NCI-H2107 treated with DMSO at 0.1 percent for 48 hours (cell line): ENCODE measurements at regions not wholly inside any gene's neighbourhood (a gene's known extent, or its start where the extent isn't known, plus 50 kb on each side); places are given as distances from the start of the nearest gene placed in this dataset.

Experiments
- DNase-seq: peaks from one replicate; lab custom pipeline; 2025; ENCODE audit not compliant: unreplicated experiment; lab: John Stamatoyannopoulos, UW

- DNase-seq, result no peak
These were observed 103.4 kb upstream of the IRX3 start for GRCh38 chr16:54389836-54390494.

- DNase-seq, result no peak
These were observed 98.6 kb upstream of the IRX3 start for GRCh38 chr16:54385141-54385540.

- no peak for DNase-seq
These were observed 95.2 kb upstream of the IRX3 start for GRCh38 chr16:54381601-54382313.

GRCh38 chr16:54375071-54375470 is 88.5 kb upstream of the IRX3 start:
- DNase-seq, result no peak

GRCh38 chr16:54373534-54374520 is 87.2 kb upstream of the IRX3 start:
- no peak for DNase-seq

- no peak for DNase-seq
These were observed 83.9 kb upstream of the IRX3 start for GRCh38 chr16:54370278-54371040.

GRCh38 chr16:54369861-54370260 is 83.3 kb upstream of the IRX3 start:
- DNase-seq, result no peak

- DNase-seq, result no peak
These were observed 80.4 kb upstream of the IRX3 start for GRCh38 chr16:54366943-54367342.

GRCh38 chr16:54365990-54366634 is 79.5 kb upstream of the IRX3 start:
- no peak for DNase-seq

- no peak for DNase-seq
These were observed 77.2 kb upstream of the IRX3 start for GRCh38 chr16:54363766-54364165.

GRCh38 chr16:54362591-54363206 is 76.1 kb upstream of the IRX3 start:
- DNase-seq, result no peak

- DNase-seq, result no peak
These were observed 74.7 kb upstream of the IRX3 start for GRCh38 chr16:54361246-54361645.

- no peak for DNase-seq
These were observed 74.1 kb upstream of the IRX3 start for GRCh38 chr16:54360681-54361080.

- DNase-seq, result no peak
These were observed 73.0 kb upstream of the IRX3 start for GRCh38 chr16:54359555-54359954.

GRCh38 chr16:54359081-54359480 is 72.5 kb upstream of the IRX3 start:
- no peak for DNase-seq

GRCh38 chr16:54356391-54356790 is 69.8 kb upstream of the IRX3 start:
- no peak for DNase-seq

- DNase-seq, result no peak
These were observed 68.7 kb upstream of the IRX3 start for GRCh38 chr16:54355251-54355650.

- no peak for DNase-seq
These were observed 66.5 kb upstream of the IRX3 start for GRCh38 chr16:54353097-54353496.

- no peak for DNase-seq
These were observed 64.6 kb upstream of the IRX3 start for GRCh38 chr16:54351171-54351570.

- no peak for DNase-seq
These were observed 61.4 kb upstream of the IRX3 start for GRCh38 chr16:54347961-54348360.
